Uterus (tissue), 2 donors: ENCODE measurements at regions not wholly inside any gene's neighbourhood (a gene's known extent, or its start where the extent isn't known, plus 50 kb on each side); places are given as distances from the start of the nearest gene placed in this dataset.

Source experiments
- POLR2A ChIP-seq, 2 donors: fragments of 450-650 bp; IDR thresholded peaks; one replicate each; pipeline ENCODE4 v1.6.1; 2016; ENCODE audit warnings: antibody characterized with exemption in 2 of 2, mild to moderate bottlenecking in 1 of 2, moderate library complexity in 1 of 2
- TF ChIP-seq, protein P1 (sequence below), 4 experiments: fragments of 200-600 bp in 2 of 4; fragments of 450-650 bp in 2 of 4; sonication (generic) in 2 of 4; IDR thresholded peaks; one replicate each; pipeline ENCODE4 v1.5.1; 2016 to 2019; ENCODE audit warnings: antibody characterized with exemption in 4 of 4, mild to moderate bottlenecking in 2 of 4, moderate library complexity in 1 of 4

DNA sequence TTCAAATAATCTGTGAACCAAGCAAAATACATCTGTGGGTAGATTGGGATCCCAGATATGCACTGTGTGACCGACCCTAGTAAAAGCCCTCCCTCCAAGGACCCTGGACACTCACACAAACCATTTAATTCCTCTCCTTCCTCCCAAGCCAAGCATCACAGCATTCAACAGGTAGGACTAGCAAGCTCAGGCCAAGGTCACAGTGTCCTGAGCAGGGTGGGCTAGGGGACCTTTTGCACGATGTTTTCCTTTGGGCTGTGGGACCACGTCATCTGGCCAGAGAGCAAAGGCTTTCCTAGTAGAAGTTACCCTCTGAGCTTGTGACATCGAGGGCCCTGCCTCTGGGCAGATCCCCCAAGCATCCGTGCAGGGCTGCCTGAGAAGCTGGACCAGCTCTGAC is 297.6 kb upstream of the ZNF507 start:
- TF ChIP-seq POLR2A (IDR thresholded peaks at IDR 0.05) = no peak
- TF ChIP-seq, protein P1, sequence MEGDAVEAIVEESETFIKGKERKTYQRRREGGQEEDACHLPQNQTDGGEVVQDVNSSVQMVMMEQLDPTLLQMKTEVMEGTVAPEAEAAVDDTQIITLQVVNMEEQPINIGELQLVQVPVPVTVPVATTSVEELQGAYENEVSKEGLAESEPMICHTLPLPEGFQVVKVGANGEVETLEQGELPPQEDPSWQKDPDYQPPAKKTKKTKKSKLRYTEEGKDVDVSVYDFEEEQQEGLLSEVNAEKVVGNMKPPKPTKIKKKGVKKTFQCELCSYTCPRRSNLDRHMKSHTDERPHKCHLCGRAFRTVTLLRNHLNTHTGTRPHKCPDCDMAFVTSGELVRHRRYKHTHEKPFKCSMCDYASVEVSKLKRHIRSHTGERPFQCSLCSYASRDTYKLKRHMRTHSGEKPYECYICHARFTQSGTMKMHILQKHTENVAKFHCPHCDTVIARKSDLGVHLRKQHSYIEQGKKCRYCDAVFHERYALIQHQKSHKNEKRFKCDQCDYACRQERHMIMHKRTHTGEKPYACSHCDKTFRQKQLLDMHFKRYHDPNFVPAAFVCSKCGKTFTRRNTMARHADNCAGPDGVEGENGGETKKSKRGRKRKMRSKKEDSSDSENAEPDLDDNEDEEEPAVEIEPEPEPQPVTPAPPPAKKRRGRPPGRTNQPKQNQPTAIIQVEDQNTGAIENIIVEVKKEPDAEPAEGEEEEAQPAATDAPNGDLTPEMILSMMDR (IDR thresholded peaks at IDR 0.05) = no peak
